ENCODE measurements at regions not wholly inside any gene's neighbourhood (a gene's known extent, or its start where the extent isn't known, plus 50 kb on each side); places are given as distances from the start of the nearest gene placed in this dataset.

DNA sequence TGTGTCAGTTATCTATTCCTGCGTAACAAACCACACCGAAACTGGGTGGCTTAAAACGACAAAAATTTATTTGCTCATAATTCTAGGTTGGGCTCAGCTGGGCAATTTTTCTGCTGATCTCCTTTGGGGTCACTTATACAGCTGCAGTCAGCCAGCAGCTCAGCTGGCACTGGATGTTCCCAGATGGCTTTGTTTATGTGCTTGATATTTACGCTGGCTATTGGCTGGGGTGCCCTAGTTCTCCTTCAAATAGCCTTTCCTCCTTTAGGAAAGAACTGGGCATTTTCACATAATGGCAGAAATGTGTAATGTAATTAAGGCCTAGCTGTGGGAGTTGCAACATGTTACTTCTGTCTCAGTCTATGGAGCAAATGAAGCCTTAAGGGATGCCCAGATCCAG, 142.2 kb downstream of the B3GNT2 start:
- TF ChIP-seq, protein P1, sequence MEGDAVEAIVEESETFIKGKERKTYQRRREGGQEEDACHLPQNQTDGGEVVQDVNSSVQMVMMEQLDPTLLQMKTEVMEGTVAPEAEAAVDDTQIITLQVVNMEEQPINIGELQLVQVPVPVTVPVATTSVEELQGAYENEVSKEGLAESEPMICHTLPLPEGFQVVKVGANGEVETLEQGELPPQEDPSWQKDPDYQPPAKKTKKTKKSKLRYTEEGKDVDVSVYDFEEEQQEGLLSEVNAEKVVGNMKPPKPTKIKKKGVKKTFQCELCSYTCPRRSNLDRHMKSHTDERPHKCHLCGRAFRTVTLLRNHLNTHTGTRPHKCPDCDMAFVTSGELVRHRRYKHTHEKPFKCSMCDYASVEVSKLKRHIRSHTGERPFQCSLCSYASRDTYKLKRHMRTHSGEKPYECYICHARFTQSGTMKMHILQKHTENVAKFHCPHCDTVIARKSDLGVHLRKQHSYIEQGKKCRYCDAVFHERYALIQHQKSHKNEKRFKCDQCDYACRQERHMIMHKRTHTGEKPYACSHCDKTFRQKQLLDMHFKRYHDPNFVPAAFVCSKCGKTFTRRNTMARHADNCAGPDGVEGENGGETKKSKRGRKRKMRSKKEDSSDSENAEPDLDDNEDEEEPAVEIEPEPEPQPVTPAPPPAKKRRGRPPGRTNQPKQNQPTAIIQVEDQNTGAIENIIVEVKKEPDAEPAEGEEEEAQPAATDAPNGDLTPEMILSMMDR (IDR thresholded peaks at IDR 0.05; ENCODE audit: low read depth, low read length, missing input control): no peak
- TF ChIP-seq, protein P2, sequence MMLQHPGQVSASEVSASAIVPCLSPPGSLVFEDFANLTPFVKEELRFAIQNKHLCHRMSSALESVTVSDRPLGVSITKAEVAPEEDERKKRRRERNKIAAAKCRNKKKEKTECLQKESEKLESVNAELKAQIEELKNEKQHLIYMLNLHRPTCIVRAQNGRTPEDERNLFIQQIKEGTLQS (IDR thresholded peaks at IDR 0.05): no peak
- TF ChIP-seq JUND (IDR thresholded peaks at IDR 0.05) (no peak), RAD21 (IDR thresholded peaks at IDR 0.05) (no peak), RXRA (IDR thresholded peaks at IDR 0.05) (no peak), EGR1 (IDR thresholded peaks at IDR 0.05; ENCODE audit: low read depth in 2 of 2) (no peak), TAF1 (conservative IDR thresholded peaks at IDR 0.05) (no peak), HNF4G (IDR thresholded peaks at IDR 0.05) (no peak), HNF4A (conservative IDR thresholded peaks at IDR 0.05) (no peak), SP1 (IDR thresholded peaks at IDR 0.05) (no peak)
- TF ChIP-seq, protein P3, sequence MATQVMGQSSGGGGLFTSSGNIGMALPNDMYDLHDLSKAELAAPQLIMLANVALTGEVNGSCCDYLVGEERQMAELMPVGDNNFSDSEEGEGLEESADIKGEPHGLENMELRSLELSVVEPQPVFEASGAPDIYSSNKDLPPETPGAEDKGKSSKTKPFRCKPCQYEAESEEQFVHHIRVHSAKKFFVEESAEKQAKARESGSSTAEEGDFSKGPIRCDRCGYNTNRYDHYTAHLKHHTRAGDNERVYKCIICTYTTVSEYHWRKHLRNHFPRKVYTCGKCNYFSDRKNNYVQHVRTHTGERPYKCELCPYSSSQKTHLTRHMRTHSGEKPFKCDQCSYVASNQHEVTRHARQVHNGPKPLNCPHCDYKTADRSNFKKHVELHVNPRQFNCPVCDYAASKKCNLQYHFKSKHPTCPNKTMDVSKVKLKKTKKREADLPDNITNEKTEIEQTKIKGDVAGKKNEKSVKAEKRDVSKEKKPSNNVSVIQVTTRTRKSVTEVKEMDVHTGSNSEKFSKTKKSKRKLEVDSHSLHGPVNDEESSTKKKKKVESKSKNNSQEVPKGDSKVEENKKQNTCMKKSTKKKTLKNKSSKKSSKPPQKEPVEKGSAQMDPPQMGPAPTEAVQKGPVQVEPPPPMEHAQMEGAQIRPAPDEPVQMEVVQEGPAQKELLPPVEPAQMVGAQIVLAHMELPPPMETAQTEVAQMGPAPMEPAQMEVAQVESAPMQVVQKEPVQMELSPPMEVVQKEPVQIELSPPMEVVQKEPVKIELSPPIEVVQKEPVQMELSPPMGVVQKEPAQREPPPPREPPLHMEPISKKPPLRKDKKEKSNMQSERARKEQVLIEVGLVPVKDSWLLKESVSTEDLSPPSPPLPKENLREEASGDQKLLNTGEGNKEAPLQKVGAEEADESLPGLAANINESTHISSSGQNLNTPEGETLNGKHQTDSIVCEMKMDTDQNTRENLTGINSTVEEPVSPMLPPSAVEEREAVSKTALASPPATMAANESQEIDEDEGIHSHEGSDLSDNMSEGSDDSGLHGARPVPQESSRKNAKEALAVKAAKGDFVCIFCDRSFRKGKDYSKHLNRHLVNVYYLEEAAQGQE (IDR thresholded peaks at IDR 0.05): no peak
- TF ChIP-seq, protein P4, sequence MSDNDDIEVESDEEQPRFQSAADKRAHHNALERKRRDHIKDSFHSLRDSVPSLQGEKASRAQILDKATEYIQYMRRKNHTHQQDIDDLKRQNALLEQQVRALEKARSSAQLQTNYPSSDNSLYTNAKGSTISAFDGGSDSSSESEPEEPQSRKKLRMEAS (IDR thresholded peaks at IDR 0.05): no peak

Measured in liver (tissue), 3 donors.